ENCODE measurements at regions not wholly inside any gene's neighbourhood (a gene's known extent, or its start where the extent isn't known, plus 50 kb on each side); places are given as distances from the start of the nearest gene placed in this dataset.

GRCh38 chr6:144862769-144863168 is 577.6 kb downstream of the UTRN start:
- Mint-ChIP-seq H3K36me3 (peaks cover 37% of the 10 kb centered on the region), H3K9me3 (peaks cover 63% of the 10 kb centered on the region), H3K27me3 (ENCODE audit: low read depth) (no peaks in the 10 kb centered on the region), H3K4me1 (peaks cover 3% of the 10 kb centered on the region; the same call in 1 of the 2 replicates), H3K27ac (no peak overlapping the region), H3K4me3 (no peak overlapping the region)
- POLR2A ChIA-PET = no interaction called here
- DNase-seq (ENCODE audit: low spot score) (no peak), ATAC-seq (no peak)
- CTCF ChIA-PET = no interaction called here
- TF ChIP-seq TEAD4 (CRISPR knock-in tag; IDR thresholded peaks at IDR 0.05) (no peak), ZNF425 (CRISPR knock-in tag; conservative IDR thresholded peaks at IDR 0.05) (no peak)

- ChIA-PET CTCF (no interaction called here), POLR2A (no interaction called here)
- Mint-ChIP-seq H3K36me3 (peaks cover 38% of the 10 kb centered on the region), H3K4me1 (peaks cover 36% of the 10 kb centered on the region), H3K27me3 (ENCODE audit: low read depth) (no peaks in the 10 kb centered on the region), H3K4me3 (no peak overlapping the region), H3K9me3 (peaks cover 39% of the 10 kb centered on the region), H3K27ac (no peak overlapping the region)
- no peak for ATAC-seq
- no peak for DNase-seq (ENCODE audit: low spot score)
- no peak for TF ChIP-seq MYBL2 (CRISPR knock-in tag; IDR thresholded peaks at IDR 0.05)
- TF ChIP-seq ZNF416 (CRISPR knock-in tag; IDR thresholded peaks at IDR 0.05) = no peak
- TF ChIP-seq CREB1 (CRISPR knock-in tag; IDR thresholded peaks at IDR 0.05) = no peak
- no peak for TF ChIP-seq RELA (CRISPR knock-in tag; IDR thresholded peaks at IDR 0.05; ENCODE audit: borderline replicate concordance)
Observed at GRCh38 chr6:144867761-144868160, 582.6 kb downstream of the UTRN start.

GRCh38 chr6:144870782-144871181 is 585.6 kb downstream of the UTRN start:
- ChIA-PET CTCF (no interaction called here), POLR2A (no interaction called here)
- no peak for TF ChIP-seq ZNF232 (CRISPR knock-in tag; IDR thresholded peaks at IDR 0.05)
- no peak for TF ChIP-seq GTF2I (CRISPR knock-in tag; conservative IDR thresholded peaks at IDR 0.05)
- TF ChIP-seq ZNF425 (CRISPR knock-in tag; conservative IDR thresholded peaks at IDR 0.05) = no peak
- no peak for TF ChIP-seq ZNF219 (CRISPR knock-in tag; IDR thresholded peaks at IDR 0.05; ENCODE audit: borderline replicate concordance)
- ATAC-seq (peak; percentile 84), DNase-seq (ENCODE audit: low spot score) (no peak)
- H3K4me3 Mint-ChIP-seq = no peak overlapping the region; the same call in 1 of the 2 replicates
- H3K9me3 Mint-ChIP-seq = peaks cover 29% of the 10 kb centered on the region
- peaks cover 24% of the 10 kb centered on the region for H3K36me3 Mint-ChIP-seq
- H3K4me1 Mint-ChIP-seq = peaks cover 45% of the 10 kb centered on the region
- peak overlapping the region; percentile 68 for H3K27ac Mint-ChIP-seq
- H3K27me3 Mint-ChIP-seq (ENCODE audit: low read depth) = no peaks in the 10 kb centered on the region

- TF ChIP-seq E2F4 (CRISPR knock-in tag; IDR thresholded peaks at IDR 0.05; ENCODE audit: borderline replicate concordance, low read depth) (no peak), ZNF317 (CRISPR knock-in tag; IDR thresholded peaks at IDR 0.05; ENCODE audit: borderline replicate concordance, low read depth) (no peak), ATF2 (CRISPR knock-in tag; IDR thresholded peaks at IDR 0.05; ENCODE audit: borderline replicate concordance, low read depth) (no peak), STAT6 (CRISPR knock-in tag; conservative IDR thresholded peaks at IDR 0.05; ENCODE audit: low read depth) (no peak), ZNF138 (CRISPR knock-in tag; conservative IDR thresholded peaks at IDR 0.05) (no peak)
- peaks cover 26% of the 10 kb centered on the region for H3K9me3 Mint-ChIP-seq
- no peaks in the 10 kb centered on the region for H3K27me3 Mint-ChIP-seq (ENCODE audit: low read depth)
- H3K4me3 Mint-ChIP-seq = no peak overlapping the region
- CTCF ChIA-PET = no interaction called here
- POLR2A ChIA-PET = no interaction called here
- H3K27ac Mint-ChIP-seq = no peak overlapping the region
- ATAC-seq (no peak), DNase-seq (ENCODE audit: low spot score) (no peak)
- peaks cover 22% of the 10 kb centered on the region for H3K36me3 Mint-ChIP-seq
- H3K4me1 Mint-ChIP-seq = peaks cover 33% of the 10 kb centered on the region
Observed at GRCh38 chr6:144873623-144874378, 588.7 kb downstream of the UTRN start.

All from WTC11 (cell line).